IMR-90 (cell line): ENCODE measurements at regions not wholly inside any gene's neighbourhood (a gene's known extent, or its start where the extent isn't known, plus 50 kb on each side); places are given as distances from the start of the nearest gene placed in this dataset.

Experiments
- ATAC-seq: fragments of 200-7000 bp; cut with Tn5 transposase; 2 replicates; pipeline ENCODE4 v1.9.1; 2020; ENCODE audit warnings: low read depth, mild to moderate bottlenecking, moderate library complexity
- BruUV-seq: library from RNA; stranded (reverse); fragments of 400-500 nt; replicated peaks from 2 replicates; lab custom pipeline; 2021; lab: Mats Ljungman, UMichigan
- CTCF ChIA-PET: fragments of 300-600 bp; formaldehyde crosslinking; extraction: SDS; loops from one replicate; lab custom pipeline; 2021; ENCODE audit warnings: antibody characterized with exemption; lab: Yijun Ruan, JAX
- POLR2A ChIA-PET: fragments of 300-600 bp; sonication (Branson Sonifier 250); formaldehyde crosslinking; loops from one replicate; lab custom pipeline; 2022; ENCODE audit warnings: antibody characterized with exemption; ENCODE audit not compliant: unreplicated experiment; lab: Charles Lee
- DNase-seq: peaks from one replicate; pipeline ENCODE4 v3.0.0; 2013
- H2AFZ ChIP-seq: replicated peaks from 2 replicates; pipeline ENCODE3; 2013; ENCODE audit warnings: low read length, mild to moderate bottlenecking; ENCODE audit not compliant: poor library complexity
- H2AK5ac ChIP-seq: 2 replicates; pipeline ENCODE4 v1.6.1; 2013; ENCODE audit warnings: low read depth, low read length, inconsistent platforms
- H2AK9ac ChIP-seq: replicated peaks from 2 replicates; pipeline ENCODE3; 2013; ENCODE audit warnings: mild to moderate bottlenecking, low read depth, low read length, moderate library complexity; ENCODE audit not compliant: poor library complexity
- H2BK120ac ChIP-seq: 2 replicates; pipeline ENCODE4 v1.6.1; 2013; ENCODE audit warnings: low read depth, low read length, inconsistent platforms
- H2BK15ac ChIP-seq: 3 replicates; pipeline ENCODE4 v1.6.1; 2013; ENCODE audit warnings: low read depth, low read length, inconsistent platforms
- H2BK20ac ChIP-seq: 2 replicates; pipeline ENCODE4 v1.6.1; 2013; ENCODE audit warnings: low read depth, mild to moderate bottlenecking, inconsistent platforms, low read length, moderate library complexity
- H2BK5ac ChIP-seq: 2 replicates; pipeline ENCODE4 v1.6.1; 2013; ENCODE audit warnings: mild to moderate bottlenecking, low read depth, low read length, inconsistent platforms; ENCODE audit not compliant: poor library complexity, severe bottlenecking
- H3K14ac ChIP-seq: replicated peaks from 2 replicates; pipeline ENCODE4 v1.6.1; 2013; ENCODE audit warnings: low read depth, low read length, inconsistent platforms
- H3K18ac ChIP-seq: 2 replicates; pipeline ENCODE4 v1.6.1; 2013; ENCODE audit warnings: low read depth, low read length, control low read depth
- H3K23ac ChIP-seq: 2 replicates; pipeline ENCODE4 v1.6.1; 2013; ENCODE audit warnings: low read depth, low read length, inconsistent platforms
- H3K27ac ChIP-seq: 2 replicates; pipeline ENCODE4 v1.5.1; 2013; ENCODE audit warnings: mild to moderate bottlenecking, control low read depth, low read length; ENCODE audit not compliant: insufficient read depth
- H3K27me3 ChIP-seq: 2 replicates; pipeline ENCODE4 v1.6.1; 2013; ENCODE audit warnings: low read length; ENCODE audit not compliant: control insufficient read depth, insufficient read depth
- H3K36me3 ChIP-seq: 2 replicates; pipeline ENCODE4 v1.6.1; 2013; ENCODE audit warnings: low read length, mixed read lengths; ENCODE audit not compliant: control insufficient read depth, insufficient read depth
- H3K4ac ChIP-seq: 2 replicates; pipeline ENCODE4 v1.6.1; 2013; ENCODE audit warnings: low read depth, low read length, inconsistent platforms
- H3K4me1 ChIP-seq: 2 replicates; pipeline ENCODE4 v1.6.1; 2013; ENCODE audit warnings: low read length, mixed read lengths; ENCODE audit not compliant: control insufficient read depth, insufficient read depth
- H3K4me2 ChIP-seq: 2 replicates; pipeline ENCODE4 v1.6.1; 2013; ENCODE audit warnings: low read depth, mild to moderate bottlenecking, control low read depth, low read length, moderate library complexity
- H3K4me3 ChIP-seq: 2 replicates; pipeline ENCODE4 v1.5.1; 2013; ENCODE audit warnings: low read depth, mild to moderate bottlenecking, control low read depth, low read length, moderate library complexity; ENCODE audit not compliant: insufficient read depth
- H3K56ac ChIP-seq: 2 replicates; pipeline ENCODE4 v1.6.1; 2013; ENCODE audit warnings: low read length, inconsistent platforms; ENCODE audit not compliant: insufficient read depth; ENCODE audit errors: extremely low read depth
- H3K79me1 ChIP-seq, 2 experiments: 2 replicates each; pipeline ENCODE4 v1.6.1; 2013; ENCODE audit warnings: low read length in 2 of 2, inconsistent platforms in 1 of 2, low read depth in 1 of 2
- H3K9ac ChIP-seq: 2 replicates; pipeline ENCODE4 v1.6.1; 2013; ENCODE audit warnings: low read depth, low read length, control low read depth
- H3K9me1 ChIP-seq: 2 replicates; pipeline ENCODE4 v1.6.1; 2013; ENCODE audit warnings: low read length, inconsistent platforms; ENCODE audit not compliant: insufficient read depth
- H3K9me3 ChIP-seq: 2 replicates; pipeline ENCODE4 v1.6.1; 2013; ENCODE audit warnings: low read length; ENCODE audit not compliant: control insufficient read depth, insufficient read depth
- H4K20me1 ChIP-seq: 2 replicates; pipeline ENCODE4 v1.6.1; 2013; ENCODE audit warnings: low read length, inconsistent platforms; ENCODE audit not compliant: insufficient read depth
- H4K5ac ChIP-seq: 2 replicates; pipeline ENCODE4 v1.6.1; 2013; ENCODE audit warnings: mild to moderate bottlenecking, low read depth, low read length, control low read depth
- H4K8ac ChIP-seq, 2 experiments: 2 replicates each; pipeline ENCODE4 v1.6.1; 2013; ENCODE audit warnings: low read depth in 2 of 2, low read length in 2 of 2, control low read depth in 1 of 2, inconsistent platforms in 1 of 2
- H4K91ac ChIP-seq: 2 replicates; pipeline ENCODE4 v1.6.1; 2013; ENCODE audit warnings: low read depth, low read length, inconsistent platforms; ENCODE audit not compliant: insufficient read depth
- BHLHE40 ChIP-seq: fragments of 150-350 bp; IDR thresholded peaks from 2 replicates; pipeline ENCODE4 v1.6.1; 2016; ENCODE audit warnings: mild to moderate bottlenecking, low read depth, low read length
- CEBPB ChIP-seq: IDR thresholded peaks from 2 replicates; pipeline ENCODE4 v1.6.1; 2012; ENCODE audit warnings: low read depth, low read length, improper control_type of control experiment
- CHD1 ChIP-seq: IDR thresholded peaks from 2 replicates; pipeline ENCODE4 v1.6.1; 2012; ENCODE audit warnings: low read depth, low read length, improper control_type of control experiment
- CTCF ChIP-seq: conservative IDR thresholded peaks from 2 replicates; pipeline ENCODE4 v1.5.1; 2012; ENCODE audit warnings: mild to moderate bottlenecking, low read depth, low read length, improper control_type of control experiment
- ELK1 ChIP-seq: fragments of 150-350 bp; IDR thresholded peaks from 2 replicates; pipeline ENCODE4 v1.6.1; 2016; ENCODE audit warnings: low read depth, mild to moderate bottlenecking, low read length, moderate library complexity, borderline replicate concordance
- MAFK ChIP-seq: IDR thresholded peaks from 2 replicates; pipeline ENCODE4 v1.6.1; 2012; ENCODE audit warnings: low read depth, low read length, improper control_type of control experiment
- MAZ ChIP-seq: IDR thresholded peaks from 2 replicates; pipeline ENCODE4 v1.6.1; 2012; ENCODE audit warnings: low read depth, mild to moderate bottlenecking, low read length, improper control_type of control experiment, moderate library complexity, borderline replicate concordance
- MXI1 ChIP-seq: IDR thresholded peaks from 2 replicates; pipeline ENCODE4 v1.6.1; 2012; ENCODE audit warnings: low read depth, mild to moderate bottlenecking, low read length, moderate library complexity, borderline replicate concordance
- POLR2A ChIP-seq: IDR thresholded peaks from 2 replicates; pipeline ENCODE4 v1.6.1; 2012; ENCODE audit warnings: mild to moderate bottlenecking, low read depth, low read length
- RAD21 ChIP-seq: IDR thresholded peaks from 2 replicates; pipeline ENCODE4 v1.6.1; 2012; ENCODE audit warnings: low read length, improper control_type of control experiment
- RFX5 ChIP-seq: IDR thresholded peaks from 2 replicates; pipeline ENCODE4 v1.8.0; 2012; ENCODE audit warnings: low read depth, mild to moderate bottlenecking, low read length, moderate library complexity
- WGBS, 2 experiments: methylation state at CpG; one replicate each; pipeline versions ENCODE4 v1.1.5 to v1.1.7; 2013; ENCODE audit warnings: missing lambda C conversion rate in 2 of 2; ENCODE audit not compliant: insufficient read length in 1 of 2; ENCODE audit errors: extremely low coverage in 2 of 2; 5-methylcytosine and 5-hydroxymethylcytosine counted together
- dilution Hi-C: fragments of 300-500 bp; cut with HindIII; formaldehyde crosslinking; loops from one replicate; pipeline ENCODE4 v1.14.3; 2018; ENCODE audit warnings: low sequenced_read_pairs; ENCODE audit not compliant: unreplicated experiment
- in situ Hi-C: fragments of 300-500 bp; cut with MboI; formaldehyde crosslinking; loops from 3 replicates; pipeline ENCODE4 v1.14.3; 2019; ENCODE audit warnings: low sequenced_read_pairs, inconsistent platforms, mixed read lengths
- intact Hi-C: fragments of 100-400 bp; cut with micrococcal nuclease; formaldehyde crosslinking; loops from 2 replicates; pipeline ENCODE4 v1.10.0; 2022

- TF ChIP-seq MAZ = no peak
- TF ChIP-seq BHLHE40 = no peak
- no peak for TF ChIP-seq ELK1
- no peak for TF ChIP-seq CTCF
- no peak for TF ChIP-seq MAFK
- TF ChIP-seq MXI1 = no peak
- no peak for TF ChIP-seq POLR2A
- TF ChIP-seq CEBPB = no peak
- TF ChIP-seq CHD1 = no peak
- TF ChIP-seq RAD21 = no peak
- no peak for TF ChIP-seq RFX5
- no peak for ATAC-seq
- Histone ChIP-seq H3K18ac (no peak overlapping the region), H3K4me2 (no peak overlapping the region; the same call in 1 of the 2 replicates), H3K27ac (no peak overlapping the region), H4K5ac (no peak overlapping the region), H2BK15ac (no peak overlapping the region), H4K91ac (no peak overlapping the region), H3K23ac (no peak overlapping the region), H3K14ac (no peak overlapping the region; the same call in 1 of the 2 replicates), H4K8ac (no peak overlapping the region), H3K4me1 (peaks cover 2% of the 10 kb centered on the region), H2AFZ (no peak overlapping the region), H4K20me1 (no peaks in the 10 kb centered on the region), H3K56ac (no peak overlapping the region), H2AK5ac (no peak overlapping the region), H3K27me3 (no peaks in the 10 kb centered on the region), H2BK20ac (no peak overlapping the region), H3K4ac (no peak overlapping the region), H2AK9ac (no peak overlapping the region), H3K4me3 (no peak overlapping the region), H2BK120ac (no peak overlapping the region), H3K9ac (no peak overlapping the region), H3K9me1 (no peaks in the 10 kb centered on the region), H3K36me3 (no peaks in the 10 kb centered on the region), H3K79me1 (no peaks in the 10 kb centered on the region), H3K9me3 (no peaks in the 10 kb centered on the region), H2BK5ac (peak overlapping the region; percentile 26)
- POLR2A ChIA-PET = no interaction called here
- CTCF ChIA-PET = interaction anchor here (0.9 kb wide), 1 partner anchor 66 kb away, joined by 3 read pairs; no protein-coding TSS in a partner anchor
- intact Hi-C loops = no loop called here
- dilution Hi-C loops = no loop called here
- BruUV-seq = no TSS peak
- in situ Hi-C loops = no loop called here
- no peak for DNase-seq
- WGBS, 2 experiments = no CpG with 5 or more reads among the region's 7 CpGs
These were observed 83.6 kb upstream of the PIK3C3 start for GRCh38 chr18:41871229-41872000.
